ENCODE measurements at regions not wholly inside any gene's neighbourhood (a gene's known extent, or its start where the extent isn't known, plus 50 kb on each side); places are given as distances from the start of the nearest gene placed in this dataset.

- H3K27me3 ChIP-seq (replicated peaks; ENCODE audit: insufficient read depth): no peaks in the 10 kb centered on the region
- no peak for ATAC-seq (ENCODE audit: insufficient number of reproducible peaks, low FRiP score, low read depth)
- H3K9me3 ChIP-seq: no peaks in the 10 kb centered on the region
- H3K27ac ChIP-seq: no peak overlapping the region
- no peaks in the 10 kb centered on the region for H3K36me3 ChIP-seq
- peaks cover 0 to 13% of the 10 kb centered on the region in 2 donors for H3K4me1 ChIP-seq (ENCODE audit: control insufficient read depth in 1 of 2, low read depth in 2 of 2)
- TF ChIP-seq CTCF (IDR thresholded peaks at IDR 0.05): no peak
- DNase-seq (ENCODE audit: low spot score): no peak
- H3K4me3 ChIP-seq: no peak overlapping the region
These were observed 188.0 kb upstream of the TGFBR2 start for GRCh38 chr3:30418443-30418842.

DNA sequence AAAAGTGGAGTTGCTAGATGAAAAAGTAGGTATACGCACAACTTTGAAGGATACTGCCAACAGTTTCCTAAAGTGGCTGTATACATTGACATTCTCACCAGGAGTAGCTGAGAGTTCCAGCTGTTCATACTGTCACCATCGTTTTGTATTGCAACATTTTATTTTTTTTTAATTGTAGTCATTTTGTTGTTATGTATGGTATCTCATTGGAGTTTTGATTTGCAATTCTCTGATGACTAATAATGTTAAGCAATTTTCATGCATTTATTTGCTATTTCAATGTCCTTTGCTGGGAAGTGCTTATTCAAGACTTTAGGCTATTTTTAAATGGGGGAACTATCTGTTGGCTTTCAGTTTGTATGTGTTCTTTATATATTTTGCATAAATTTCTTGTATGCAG is 185.1 kb upstream of the TGFBR2 start:
- H3K27ac ChIP-seq: no peak overlapping the region
- no peaks in the 10 kb centered on the region for H3K27me3 ChIP-seq (replicated peaks; ENCODE audit: insufficient read depth)
- no peaks in the 10 kb centered on the region for H3K9me3 ChIP-seq
- ATAC-seq (ENCODE audit: insufficient number of reproducible peaks, low FRiP score, low read depth): no peak
- H3K36me3 ChIP-seq: no peaks in the 10 kb centered on the region
- TF ChIP-seq CTCF (IDR thresholded peaks at IDR 0.05): no peak
- H3K4me1 ChIP-seq (ENCODE audit: control insufficient read depth in 1 of 2, low read depth in 2 of 2): peaks cover 3 to 18% of the 10 kb centered on the region in 2 donors
- no peak for DNase-seq (ENCODE audit: low spot score)
- H3K4me3 ChIP-seq: no peak overlapping the region

- ATAC-seq (ENCODE audit: insufficient number of reproducible peaks, low FRiP score, low read depth) (no peak), DNase-seq (ENCODE audit: low spot score) (no peak)
- no peak overlapping the region for H3K4me3 ChIP-seq
- H3K36me3 ChIP-seq: no peaks in the 10 kb centered on the region
- no peak for TF ChIP-seq CTCF (IDR thresholded peaks at IDR 0.05)
- H3K9me3 ChIP-seq: no peaks in the 10 kb centered on the region
- H3K4me1 ChIP-seq (ENCODE audit: control insufficient read depth in 1 of 2, low read depth in 2 of 2): peaks cover 14 to 21% of the 10 kb centered on the region in 2 donors
- H3K27me3 ChIP-seq (replicated peaks; ENCODE audit: insufficient read depth): no peaks in the 10 kb centered on the region
- no peak overlapping the region for H3K27ac ChIP-seq
These were observed 180.0 kb upstream of the TGFBR2 start for GRCh38 chr3:30426293-30426993.

DNA sequence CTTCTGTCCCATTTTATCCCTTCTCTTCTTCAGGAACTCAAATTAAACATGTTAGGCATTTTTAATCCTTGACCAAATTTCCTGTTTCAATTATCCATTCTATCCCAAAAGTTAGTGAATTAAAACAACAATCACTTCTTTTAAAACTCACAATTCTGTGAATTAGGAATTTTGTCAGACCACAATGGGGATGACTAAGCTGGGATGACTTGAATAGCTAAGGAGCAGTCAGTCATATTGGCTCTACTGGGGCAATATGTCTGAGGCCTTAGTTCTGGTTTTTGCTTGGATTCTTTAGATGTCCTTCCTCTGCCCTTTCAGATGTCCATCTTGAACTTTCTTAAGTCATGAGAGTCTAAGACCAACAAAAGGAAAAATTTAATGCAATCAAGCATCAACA is 178.2 kb upstream of the TGFBR2 start:
- no peak for ATAC-seq (ENCODE audit: insufficient number of reproducible peaks, low FRiP score, low read depth)
- no peaks in the 10 kb centered on the region for H3K36me3 ChIP-seq
- H3K27ac ChIP-seq: no peak overlapping the region
- peaks cover 14 to 18% of the 10 kb centered on the region in 2 donors for H3K4me1 ChIP-seq (ENCODE audit: control insufficient read depth in 1 of 2, low read depth in 2 of 2)
- no peak for TF ChIP-seq CTCF (IDR thresholded peaks at IDR 0.05)
- H3K27me3 ChIP-seq (replicated peaks; ENCODE audit: insufficient read depth): no peaks in the 10 kb centered on the region
- no peaks in the 10 kb centered on the region for H3K9me3 ChIP-seq
- no peak for DNase-seq (ENCODE audit: low spot score)
- no peak overlapping the region for H3K4me3 ChIP-seq

GRCh38 chr3:30435861-30436331 is 170.5 kb upstream of the TGFBR2 start:
- no peak for TF ChIP-seq CTCF (IDR thresholded peaks at IDR 0.05)
- H3K27ac ChIP-seq: peak overlapping the region; percentile 67 to 72
- ATAC-seq (ENCODE audit: insufficient number of reproducible peaks, low FRiP score, low read depth) (no peak), DNase-seq (ENCODE audit: low spot score) (no peak)
- H3K4me3 ChIP-seq: peak overlapping the region; percentile 17
- no peaks in the 10 kb centered on the region for H3K9me3 ChIP-seq
- peaks cover 39 to 55% of the 10 kb centered on the region in 2 donors for H3K4me1 ChIP-seq (ENCODE audit: control insufficient read depth in 1 of 2, low read depth in 2 of 2)
- H3K27me3 ChIP-seq (replicated peaks; ENCODE audit: insufficient read depth): no peaks in the 10 kb centered on the region
- H3K36me3 ChIP-seq: no peaks in the 10 kb centered on the region

Measured in thoracic aorta (tissue), 2 donors.